NT2/D1 (cell line): ENCODE measurements at regions not wholly inside any gene's neighbourhood (a gene's known extent, or its start where the extent isn't known, plus 50 kb on each side); places are given as distances from the start of the nearest gene placed in this dataset.

Experiments
- DNase-seq: peaks from one replicate; pipeline ENCODE4 v3.0.0-alpha.2; 2011; ENCODE audit warnings: low read depth, low spot score
- H3K27me3 ChIP-seq: 2 replicates; pipeline ENCODE4 v1.6.0; 2011; ENCODE audit warnings: mild to moderate bottlenecking; ENCODE audit not compliant: insufficient read length, insufficient read depth
- H3K36me3 ChIP-seq: 2 replicates; pipeline ENCODE4 v1.6.1; 2011; ENCODE audit warnings: mild to moderate bottlenecking, low read length, mixed read lengths; ENCODE audit not compliant: insufficient read depth, insufficient read length
- H3K4me1 ChIP-seq: 2 replicates; pipeline ENCODE4 v1.5.1; 2011; ENCODE audit not compliant: insufficient read depth, insufficient read length
- H3K4me3 ChIP-seq: 2 replicates; pipeline ENCODE4 v1.5.1; 2011; ENCODE audit warnings: low read depth; ENCODE audit not compliant: insufficient read length
- H3K9ac ChIP-seq: 2 replicates; pipeline ENCODE4 v1.6.0; 2011; ENCODE audit warnings: low read depth; ENCODE audit not compliant: insufficient read length
- H3K9me3 ChIP-seq: 2 replicates; pipeline ENCODE4 v1.5.1; 2011; ENCODE audit warnings: mild to moderate bottlenecking, low read length; ENCODE audit not compliant: insufficient read depth
- SUZ12 ChIP-seq: IDR thresholded peaks from 2 replicates; pipeline ENCODE4 v1.6.1; 2011; ENCODE audit not compliant: insufficient read length, insufficient read depth; ENCODE audit errors: extremely low read depth
- YY1 ChIP-seq: IDR thresholded peaks from 2 replicates; pipeline ENCODE4 v1.6.1; 2011; ENCODE audit not compliant: insufficient read length, insufficient read depth
- ZNF274 ChIP-seq: IDR thresholded peaks from 2 replicates; pipeline ENCODE4 v1.6.1; 2011; ENCODE audit warnings: mild to moderate bottlenecking, low read depth, low read length

DNA sequence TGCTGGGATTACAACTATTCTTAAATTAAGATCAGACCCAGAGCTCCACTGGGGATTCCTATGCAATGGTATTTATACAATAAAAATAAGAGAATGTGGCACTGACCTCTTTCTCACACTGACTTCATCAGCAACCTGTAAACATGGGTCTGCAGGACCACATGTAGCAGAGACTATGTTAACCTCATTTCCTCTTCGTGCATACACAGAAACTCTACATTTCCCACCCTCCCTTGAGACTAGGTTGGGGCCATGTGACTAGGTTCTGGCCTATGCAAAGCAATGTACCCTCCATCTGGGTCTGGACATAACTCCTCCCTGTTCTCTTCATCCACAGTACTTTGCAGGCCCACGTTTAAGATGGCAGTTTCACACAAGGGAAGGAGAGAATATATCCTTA, 514.4 kb upstream of the CHAC2 start:
- Histone ChIP-seq H3K4me3 (no peak overlapping the region), H3K9ac (no peak overlapping the region), H3K4me1 (no peaks in the 10 kb centered on the region), H3K36me3 (no peaks in the 10 kb centered on the region), H3K9me3 (no peaks in the 10 kb centered on the region), H3K27me3 (no peaks in the 10 kb centered on the region)
- TF ChIP-seq YY1 = no peak
- TF ChIP-seq SUZ12 = no peak
- TF ChIP-seq ZNF274 = no peak
- DNase-seq = no peak

DNA sequence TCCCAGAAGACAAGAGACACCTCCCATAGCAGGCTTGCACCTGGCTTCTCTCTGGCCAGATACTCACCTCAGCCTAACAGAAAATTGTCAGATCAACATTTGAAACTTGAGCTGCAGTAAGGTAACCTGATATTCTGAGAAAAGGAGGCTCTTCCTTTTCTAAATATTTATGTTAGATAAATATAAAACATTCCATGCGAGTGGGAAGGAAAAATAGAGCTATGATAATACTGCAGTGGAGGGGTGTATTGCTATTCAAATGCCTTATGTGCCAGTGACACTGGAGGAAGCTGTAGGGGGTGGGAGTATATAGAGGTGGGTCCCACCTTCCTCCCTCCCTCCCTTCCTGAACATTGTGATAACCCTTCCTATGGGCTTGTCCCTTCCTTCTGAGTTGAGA, 515.5 kb upstream of the CHAC2 start:
- Histone ChIP-seq H3K9ac (no peak overlapping the region), H3K36me3 (no peaks in the 10 kb centered on the region), H3K4me3 (no peak overlapping the region), H3K9me3 (no peaks in the 10 kb centered on the region), H3K4me1 (no peaks in the 10 kb centered on the region), H3K27me3 (no peaks in the 10 kb centered on the region)
- DNase-seq = no peak
- TF ChIP-seq ZNF274 = no peak
- no peak for TF ChIP-seq SUZ12
- no peak for TF ChIP-seq YY1

DNA sequence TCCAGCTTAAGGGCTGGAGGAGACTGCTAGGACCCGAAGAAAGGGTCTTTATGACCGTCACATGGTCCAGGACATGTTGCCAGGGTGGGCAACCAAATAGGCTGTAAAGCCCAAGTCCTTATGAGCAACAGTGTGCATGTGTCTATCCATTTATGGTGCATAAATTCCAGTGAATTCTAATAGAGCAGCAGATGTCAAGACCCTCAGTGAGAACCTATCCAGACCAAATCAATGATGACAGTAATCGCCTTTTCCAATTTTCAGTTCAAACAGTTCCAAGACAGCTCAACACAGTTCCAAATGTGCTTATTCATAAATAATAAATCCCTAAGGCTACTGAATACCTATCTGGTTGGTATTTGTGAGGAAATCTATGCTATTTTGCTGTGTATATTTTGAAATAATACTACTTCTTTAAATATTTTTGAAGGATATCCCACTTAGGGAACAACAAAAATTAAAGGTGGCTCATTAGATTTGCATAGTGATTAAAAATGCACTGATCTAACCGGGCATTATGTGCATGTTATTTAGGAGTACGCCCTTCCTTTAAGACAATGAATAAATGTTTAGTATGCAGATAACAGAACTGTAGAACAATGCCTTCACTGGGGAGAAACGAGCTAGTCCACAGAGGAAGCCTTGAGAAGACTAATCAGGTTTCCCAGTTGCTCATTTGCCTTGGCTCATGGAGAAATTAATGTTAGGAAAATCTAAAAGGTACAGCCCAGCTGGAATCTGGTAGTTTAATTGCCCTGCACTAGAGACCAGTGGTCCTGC, 519.5 kb upstream of the CHAC2 start:
- Histone ChIP-seq H3K4me1 (no peaks in the 10 kb centered on the region), H3K36me3 (no peaks in the 10 kb centered on the region), H3K27me3 (no peaks in the 10 kb centered on the region), H3K4me3 (no peak overlapping the region), H3K9ac (no peak overlapping the region), H3K9me3 (no peaks in the 10 kb centered on the region)
- DNase-seq = no peak
- no peak for TF ChIP-seq YY1
- no peak for TF ChIP-seq SUZ12
- no peak for TF ChIP-seq ZNF274

DNA sequence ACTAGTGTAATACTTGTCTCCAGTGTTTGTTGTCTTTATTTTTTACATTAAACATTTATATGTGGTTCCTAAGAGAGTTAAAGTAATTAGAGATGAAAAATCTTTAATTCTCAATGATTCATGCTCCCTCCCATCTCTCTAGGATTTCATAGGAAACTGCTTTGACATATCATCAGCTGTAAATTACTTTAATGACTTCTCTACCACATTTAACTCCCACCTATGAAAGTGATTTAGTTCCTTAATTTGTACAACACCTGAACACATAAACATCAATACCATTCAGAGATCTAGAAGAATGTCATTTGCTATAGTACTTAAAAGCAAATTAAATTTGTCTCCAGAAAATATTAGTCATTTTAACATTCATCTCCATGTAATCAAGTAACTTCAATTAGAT, 524.2 kb upstream of the CHAC2 start:
- H3K36me3 ChIP-seq = no peaks in the 10 kb centered on the region
- DNase-seq = no peak
- no peaks in the 10 kb centered on the region for H3K27me3 ChIP-seq
- H3K4me3 ChIP-seq = no peak overlapping the region
- no peak for TF ChIP-seq YY1
- TF ChIP-seq SUZ12 = no peak
- no peak for TF ChIP-seq ZNF274
- no peaks in the 10 kb centered on the region for H3K9me3 ChIP-seq
- no peak overlapping the region for H3K9ac ChIP-seq
- H3K4me1 ChIP-seq = no peaks in the 10 kb centered on the region

DNA sequence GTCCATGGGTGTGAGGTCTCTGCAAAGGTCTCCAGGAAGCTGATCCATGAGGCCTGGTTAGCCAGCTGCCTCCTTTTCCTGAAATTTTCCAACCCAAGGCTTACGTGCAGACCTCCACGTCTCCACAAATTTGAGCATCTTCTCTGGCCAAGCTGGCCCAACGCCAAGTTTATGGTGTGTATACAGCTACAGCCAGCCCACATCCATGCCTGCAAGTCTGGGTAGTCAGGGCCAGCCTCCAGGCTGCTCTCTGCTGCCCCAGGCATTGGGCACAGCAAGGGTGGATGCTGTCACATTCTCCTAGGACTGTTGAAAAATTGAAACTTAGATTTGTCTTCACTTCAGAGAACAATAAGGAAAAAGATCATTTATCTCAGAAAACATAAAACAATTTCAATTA, 525.5 kb upstream of the CHAC2 start:
- Histone ChIP-seq H3K4me1 (no peaks in the 10 kb centered on the region), H3K36me3 (no peaks in the 10 kb centered on the region), H3K4me3 (no peak overlapping the region), H3K9ac (no peak overlapping the region), H3K27me3 (no peaks in the 10 kb centered on the region), H3K9me3 (no peaks in the 10 kb centered on the region)
- no peak for DNase-seq
- TF ChIP-seq ZNF274 (no peak), SUZ12 (no peak), YY1 (no peak)

DNA sequence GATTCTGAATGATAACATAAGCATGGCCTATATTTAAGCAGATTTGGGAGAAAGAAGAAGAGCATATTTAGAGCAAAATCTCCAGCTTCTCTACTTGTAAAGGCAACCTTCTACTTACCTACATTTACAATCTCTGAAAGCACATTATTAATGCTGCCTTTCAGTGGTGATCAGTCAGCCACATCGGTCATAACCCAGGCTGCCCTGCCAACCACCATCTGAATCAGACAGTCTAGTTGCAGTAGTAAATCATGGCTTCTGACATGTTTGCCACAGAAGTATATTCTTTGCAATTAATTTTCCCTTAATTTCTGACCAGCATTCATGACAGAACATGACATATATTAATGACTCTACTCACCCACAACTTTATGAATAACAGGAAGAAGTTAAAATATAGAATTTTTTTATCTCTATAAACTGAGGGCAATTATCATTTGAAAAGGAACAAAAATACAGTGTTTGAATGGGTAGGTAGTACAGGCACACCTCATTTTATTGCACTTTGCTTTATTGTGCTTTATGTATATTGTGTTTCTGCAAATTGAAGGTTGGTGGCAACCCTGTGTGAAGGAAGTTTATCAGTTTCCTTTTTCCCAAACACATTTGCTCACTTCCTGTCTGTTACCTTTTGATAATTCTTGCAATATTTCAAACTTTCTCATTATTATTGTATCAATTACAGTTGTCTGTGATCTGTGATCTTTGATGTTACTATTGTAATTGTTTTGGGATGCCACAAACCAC, 531.6 kb upstream of the CHAC2 start:
- DNase-seq = no peak
- no peaks in the 10 kb centered on the region for H3K9me3 ChIP-seq
- H3K36me3 ChIP-seq = no peaks in the 10 kb centered on the region
- no peak overlapping the region for H3K4me3 ChIP-seq
- no peaks in the 10 kb centered on the region for H3K27me3 ChIP-seq
- no peak overlapping the region for H3K9ac ChIP-seq
- H3K4me1 ChIP-seq = no peaks in the 10 kb centered on the region
- no peak for TF ChIP-seq ZNF274
- TF ChIP-seq SUZ12 = no peak
- no peak for TF ChIP-seq YY1

DNA sequence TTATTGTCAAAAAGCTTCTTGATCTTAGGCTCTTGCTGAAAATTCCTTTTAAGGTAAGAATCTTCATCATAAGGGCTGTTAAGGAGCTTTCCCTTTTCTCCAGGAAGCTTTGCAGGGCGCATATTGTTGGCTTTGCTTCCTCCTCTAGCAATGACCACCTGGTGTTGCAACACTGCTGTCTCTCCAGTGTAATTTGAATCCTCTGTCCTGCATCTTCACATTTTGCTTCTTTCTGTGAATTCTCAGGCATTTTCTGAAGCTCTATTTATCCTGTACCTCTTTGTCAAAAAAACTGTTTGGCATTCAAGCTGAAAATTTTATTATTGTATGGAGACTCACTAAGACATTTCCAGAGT, 533.1 kb upstream of the CHAC2 start:
- Histone ChIP-seq H3K27me3 (no peaks in the 10 kb centered on the region), H3K4me3 (no peak overlapping the region), H3K4me1 (no peaks in the 10 kb centered on the region), H3K9ac (no peak overlapping the region), H3K9me3 (no peaks in the 10 kb centered on the region), H3K36me3 (no peaks in the 10 kb centered on the region)
- peak; percentile 25 for DNase-seq
- TF ChIP-seq SUZ12 (no peak), YY1 (no peak), ZNF274 (no peak)
